ENCODE measurements at regions not wholly inside any gene's neighbourhood (a gene's known extent, or its start where the extent isn't known, plus 50 kb on each side); places are given as distances from the start of the nearest gene placed in this dataset.

DNA sequence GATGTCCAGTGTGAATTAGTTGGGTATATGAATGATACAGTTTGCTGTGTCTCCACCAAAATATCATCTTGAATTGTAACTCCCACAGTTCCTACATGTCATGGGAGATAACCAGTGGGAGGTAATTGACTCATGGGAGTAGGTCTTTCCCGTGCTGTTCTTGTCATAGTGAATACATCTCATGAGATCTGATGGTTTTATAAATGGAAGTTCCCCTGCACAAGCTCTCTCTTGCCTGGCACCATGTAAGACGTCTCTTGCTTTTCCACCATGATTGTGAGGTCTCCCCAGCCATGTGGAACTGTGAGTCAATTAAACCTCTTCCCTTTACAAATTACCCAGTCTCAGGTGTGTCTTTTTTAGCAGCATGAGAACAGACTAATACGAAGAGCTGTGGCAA, 223.0 kb downstream of the AJAP1 start:
- DNase-seq (ENCODE audit: low read depth), result no peak

DNA sequence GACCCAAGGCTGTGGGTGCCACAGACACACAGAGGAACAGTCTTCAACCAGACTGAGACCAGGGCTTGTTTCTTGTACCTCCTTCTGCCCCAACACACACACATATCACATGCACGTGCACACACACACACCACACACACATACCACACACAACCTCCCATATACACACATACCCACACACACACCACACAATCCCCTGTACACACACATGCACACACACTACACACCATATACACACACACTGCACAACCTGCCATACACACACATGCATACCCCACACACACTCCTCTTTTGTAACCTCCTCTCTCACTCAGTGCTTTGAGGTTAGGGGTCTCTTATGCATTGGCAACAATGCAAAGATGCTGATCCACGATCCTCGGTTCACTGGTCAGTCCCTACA, 217.0 kb downstream of the AJAP1 start:
- DNase-seq (ENCODE audit: low read depth), result no peak

DNA sequence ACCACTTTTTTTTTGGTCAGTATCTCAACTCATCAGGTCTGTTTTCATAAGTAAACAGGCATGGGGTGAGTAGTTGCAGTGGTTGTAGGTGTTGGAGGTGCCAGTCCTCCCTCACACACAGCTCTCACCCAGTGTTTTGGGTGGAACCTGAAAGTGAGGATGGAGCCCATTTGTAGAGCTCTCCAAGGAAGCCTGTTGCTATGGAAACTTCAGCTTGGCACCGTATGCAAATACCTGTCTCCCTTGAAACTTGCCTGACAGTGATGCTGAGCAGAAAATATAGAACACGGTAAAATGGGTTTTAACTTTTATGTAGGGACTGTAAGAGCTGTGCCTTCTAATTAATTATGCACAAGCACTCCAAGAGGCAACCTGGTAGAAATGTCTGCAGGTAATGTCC, 214.1 kb downstream of the AJAP1 start:
- DNase-seq (ENCODE audit: low read depth), result no peak

DNA sequence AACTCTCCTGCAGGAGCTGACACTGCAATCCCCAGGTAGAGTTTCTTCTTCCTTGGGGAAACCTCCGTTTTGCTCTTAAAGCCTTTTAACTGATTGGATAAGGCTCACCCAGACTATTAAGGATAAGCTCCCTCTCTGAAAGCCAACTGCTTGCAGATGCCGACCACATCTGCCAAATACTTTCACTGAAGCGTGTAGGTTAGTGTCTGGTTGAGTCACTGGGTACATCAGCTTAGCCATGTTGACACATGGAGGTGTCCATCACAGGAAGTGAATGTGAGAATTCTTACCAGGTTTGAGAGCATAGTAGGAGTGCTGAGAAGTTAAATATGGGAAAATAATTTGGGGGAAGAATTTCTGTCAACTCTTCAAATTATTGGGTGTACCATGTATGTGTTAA, 202.0 kb downstream of the AJAP1 start:
- DNase-seq (ENCODE audit: low read depth), result no peak

DNA sequence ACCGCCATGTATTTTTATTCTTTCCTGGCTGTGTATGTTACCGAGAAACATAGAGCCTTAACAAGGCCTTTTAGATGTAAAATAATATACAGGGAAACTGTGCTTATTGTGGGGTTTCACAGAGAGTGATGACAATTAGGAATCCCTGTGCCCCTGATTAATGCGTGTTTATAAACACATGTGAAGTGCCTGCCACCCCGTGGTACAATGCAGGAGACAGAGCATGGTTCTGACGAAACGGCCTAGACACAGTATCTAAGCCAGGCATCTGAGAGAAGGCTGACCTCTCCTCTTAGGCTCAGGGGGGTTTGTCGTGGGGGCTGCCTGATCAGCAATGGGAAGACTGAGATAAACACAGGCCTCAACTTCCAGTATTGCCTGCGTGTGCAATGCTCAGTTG, 200.0 kb downstream of the AJAP1 start:
- no peak for DNase-seq (ENCODE audit: low read depth)

DNA sequence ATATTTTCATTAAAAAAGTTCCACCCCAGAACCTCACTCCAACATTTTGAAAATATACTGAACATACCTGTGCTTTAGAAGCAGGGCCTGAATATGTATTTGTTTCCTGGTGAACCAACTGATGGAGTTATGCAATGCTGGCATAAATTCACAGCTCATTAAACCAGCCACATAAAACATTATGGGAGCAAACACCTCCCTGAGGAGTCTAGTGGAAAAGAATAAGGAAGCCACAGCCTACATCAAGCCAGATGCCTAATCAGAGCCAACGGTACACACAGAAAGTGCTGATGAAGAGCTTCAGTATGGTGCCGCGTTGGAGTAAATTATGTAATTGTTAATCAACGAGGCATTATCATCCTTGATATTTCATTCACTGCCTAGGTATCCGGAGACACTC, 199.5 kb downstream of the AJAP1 start:
- DNase-seq (ENCODE audit: low read depth), result no peak

DNA sequence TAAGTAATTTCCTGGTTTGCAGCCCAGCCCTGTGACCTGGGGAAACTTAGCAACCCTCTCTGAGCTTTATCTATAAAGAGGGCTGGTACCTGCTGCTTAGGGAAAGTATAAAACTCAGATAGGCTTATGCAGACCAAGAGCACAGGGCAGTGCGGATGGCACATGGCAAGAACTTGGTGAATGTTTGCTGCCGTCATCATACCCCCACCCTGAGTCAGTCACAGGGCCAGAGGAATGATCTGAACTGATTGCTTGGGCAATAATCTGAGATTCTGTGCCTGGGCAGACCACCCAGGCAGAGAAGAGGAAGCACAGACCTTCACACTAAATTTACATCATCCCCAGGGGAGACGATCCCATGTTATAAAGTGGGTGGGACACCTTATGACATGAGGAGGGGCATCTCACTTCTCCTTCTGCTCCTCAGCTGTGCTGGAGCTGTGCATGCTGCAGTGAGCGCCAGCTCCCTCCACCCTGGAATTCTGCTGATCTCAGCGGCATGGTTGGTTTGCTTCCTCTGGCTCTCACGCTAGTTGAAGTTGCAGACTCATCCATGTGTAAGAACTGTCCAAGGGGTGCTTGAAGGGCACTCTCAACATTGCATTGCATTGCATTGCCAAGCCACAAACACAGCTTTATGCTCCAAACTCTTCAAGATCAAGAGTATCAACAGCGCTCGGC, 197.1 kb downstream of the AJAP1 start:
- no peak for DNase-seq (ENCODE audit: low read depth)

DNA sequence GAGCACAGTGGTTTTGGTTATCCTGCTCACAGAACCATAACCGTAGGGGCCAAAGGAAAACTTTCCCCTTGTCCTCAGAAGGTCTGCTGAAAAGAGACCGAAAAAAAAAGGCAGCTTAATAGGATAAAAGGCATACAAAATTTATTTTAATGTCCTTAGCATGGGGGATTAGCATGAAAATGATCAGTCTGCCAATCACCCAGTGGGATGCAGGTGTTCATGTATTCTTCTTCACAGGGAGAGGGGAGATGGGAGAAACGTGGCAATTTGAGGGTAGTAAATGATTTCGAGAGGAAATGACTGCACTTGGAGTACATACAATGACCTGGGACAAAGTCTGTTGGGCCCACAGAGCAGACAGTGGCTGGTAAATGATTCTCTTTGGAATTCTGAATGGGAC, 194.0 kb downstream of the AJAP1 start:
- no peak for DNase-seq (ENCODE audit: low read depth)

DNA sequence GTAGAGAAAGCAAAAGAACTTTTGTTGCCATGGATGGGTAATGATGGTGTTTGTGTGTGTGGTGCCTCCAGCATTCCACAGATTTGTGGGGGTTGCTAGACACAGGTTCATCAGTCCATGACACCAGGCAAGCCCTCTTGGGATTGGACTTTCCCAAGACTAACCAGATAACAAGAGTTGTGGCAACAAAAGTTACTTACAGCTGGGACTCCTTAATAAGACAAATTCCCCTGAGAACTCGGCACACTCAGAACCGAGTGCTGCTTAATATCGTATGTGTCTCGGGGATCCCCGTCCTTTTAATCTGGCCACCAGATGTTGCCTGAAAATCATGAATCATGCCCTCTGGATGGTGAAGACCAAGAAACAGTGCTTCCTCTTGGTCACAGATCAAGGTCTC, 193.3 kb downstream of the AJAP1 start:
- DNase-seq (ENCODE audit: low read depth), result no peak

Data from amniotic epithelial cell (primary cell).